H9 (cell line): ENCODE measurements at regions not wholly inside any gene's neighbourhood (a gene's known extent, or its start where the extent isn't known, plus 50 kb on each side); places are given as distances from the start of the nearest gene placed in this dataset.

Source experiments
- DNase-seq: peaks from one replicate; pipeline ENCODE4 v3.0.0-alpha.2; 2017
- H2AFZ ChIP-seq: one replicate; pipeline ENCODE4 v1.6.1; 2013; ENCODE audit warnings: mild to moderate bottlenecking, low read length, control low read depth, moderate library complexity
- H2AK5ac ChIP-seq: 2 replicates; pipeline ENCODE4 v1.6.1; 2013; ENCODE audit warnings: low read length, control low read depth, mixed read lengths; ENCODE audit not compliant: insufficient read length
- H2BK120ac ChIP-seq: one replicate; pipeline ENCODE4 v1.6.1; 2013; ENCODE audit warnings: low read depth, mild to moderate bottlenecking, low read length, control low read depth, inconsistent platforms; ENCODE audit not compliant: poor library complexity, severe bottlenecking
- H2BK12ac ChIP-seq: 2 replicates; pipeline ENCODE4 v1.6.1; 2013; ENCODE audit warnings: low read length, control low read depth, mixed read lengths, low read depth; ENCODE audit not compliant: insufficient read length
- H2BK15ac ChIP-seq: 2 replicates; pipeline ENCODE4 v1.6.1; 2013; ENCODE audit warnings: low read depth, low read length, control low read depth
- H2BK20ac ChIP-seq: one replicate; pipeline ENCODE4 v1.6.1; 2013; ENCODE audit warnings: low read depth, mild to moderate bottlenecking, low read length, control low read depth, inconsistent platforms; ENCODE audit not compliant: poor library complexity, severe bottlenecking
- H2BK5ac ChIP-seq: 2 replicates; pipeline ENCODE4 v1.6.1; 2013; ENCODE audit warnings: low read length, control low read depth, mixed read lengths; ENCODE audit not compliant: insufficient read length
- H3K14ac ChIP-seq: 2 replicates; pipeline ENCODE4 v1.6.1; 2013; ENCODE audit warnings: low read length, control low read depth; ENCODE audit not compliant: insufficient read depth
- H3K18ac ChIP-seq: 2 replicates; pipeline ENCODE4 v1.6.1; 2013; ENCODE audit warnings: low read depth, mild to moderate bottlenecking, mixed read lengths, low read length, control low read depth; ENCODE audit not compliant: insufficient read length
- H3K23ac ChIP-seq: 2 replicates; pipeline ENCODE4 v1.6.1; 2013; ENCODE audit warnings: low read length, control low read depth, mixed read lengths, low read depth; ENCODE audit not compliant: insufficient read length
- H3K23me2 ChIP-seq: 2 replicates; pipeline ENCODE4 v1.6.1; 2013; ENCODE audit warnings: low read depth, mild to moderate bottlenecking, mixed read lengths, low read length, control low read depth; ENCODE audit not compliant: insufficient read length, poor library complexity, severe bottlenecking
- H3K27ac ChIP-seq: 2 replicates; pipeline ENCODE4 v1.5.1; 2013; ENCODE audit warnings: low read length, control low read depth, mixed read lengths, low read depth; ENCODE audit not compliant: insufficient read length
- H3K27me3 ChIP-seq: 2 replicates; pipeline ENCODE4 v1.6.1; 2013; ENCODE audit warnings: low read length, control low read depth, inconsistent platforms; ENCODE audit not compliant: insufficient read depth
- H3K4ac ChIP-seq: 2 replicates; pipeline ENCODE4 v1.6.1; 2013; ENCODE audit warnings: low read depth, mild to moderate bottlenecking, control low read depth, inconsistent platforms, low read length, moderate library complexity
- H3K4me1 ChIP-seq: 2 replicates; pipeline ENCODE4 v1.6.1; 2013; ENCODE audit warnings: low read length, control low read depth, inconsistent platforms; ENCODE audit not compliant: insufficient read depth
- H3K4me2 ChIP-seq: 2 replicates; pipeline ENCODE4 v1.6.1; 2013; ENCODE audit warnings: low read length, control low read depth, mixed read lengths; ENCODE audit not compliant: insufficient read length, insufficient read depth
- H3K56ac ChIP-seq: 2 replicates; pipeline ENCODE4 v1.6.1; 2013; ENCODE audit warnings: low read depth, mild to moderate bottlenecking, mixed read lengths, low read length, control low read depth; ENCODE audit not compliant: insufficient read length
- H3K79me1 ChIP-seq: 2 replicates; pipeline ENCODE4 v1.6.1; 2013; ENCODE audit warnings: low read depth, mild to moderate bottlenecking, moderate library complexity, low read length, control low read depth, inconsistent platforms; ENCODE audit not compliant: insufficient read depth, poor library complexity, severe bottlenecking
- H3K79me2 ChIP-seq: 2 replicates; pipeline ENCODE4 v1.6.1; 2013; ENCODE audit warnings: low read length, control low read depth, inconsistent platforms; ENCODE audit not compliant: insufficient read depth
- H3K9ac ChIP-seq: 2 replicates; pipeline ENCODE4 v1.6.1; 2013; ENCODE audit warnings: low read length, control low read depth, mixed read lengths; ENCODE audit not compliant: insufficient read length; ENCODE audit errors: extremely low read depth
- H3K9me3 ChIP-seq: one replicate; pipeline ENCODE4 v1.6.1; 2013; ENCODE audit warnings: low read depth, low read length, inconsistent platforms; ENCODE audit not compliant: control insufficient read depth
- H3T11ph ChIP-seq: one replicate; pipeline ENCODE4 v1.6.1; 2013; ENCODE audit warnings: mild to moderate bottlenecking, low read length, control low read depth, inconsistent platforms
- H4K20me1 ChIP-seq: one replicate; pipeline ENCODE4 v1.6.1; 2013; ENCODE audit not compliant: control insufficient read depth, insufficient read length, insufficient read depth
- H4K5ac ChIP-seq: 2 replicates; pipeline ENCODE4 v1.6.1; 2013; ENCODE audit warnings: low read depth, mild to moderate bottlenecking, mixed read lengths, low read length, control low read depth; ENCODE audit not compliant: insufficient read length
- H4K8ac ChIP-seq: replicated peaks from 2 replicates; pipeline ENCODE4 v1.6.1; 2013; ENCODE audit warnings: low read length, control low read depth, mixed read lengths, low read depth; ENCODE audit not compliant: insufficient read length
- H4K91ac ChIP-seq: 2 replicates; pipeline ENCODE4 v1.6.1; 2013; ENCODE audit warnings: low read depth, mild to moderate bottlenecking, moderate library complexity, mixed read lengths, low read length, control low read depth; ENCODE audit not compliant: insufficient read length
- H3K27ac Mint-ChIP-seq, 3 experiments: 2 replicates in 2 of 3; 3 replicates in 1 of 3; pipeline ENCODE4 v1.8.0; 2020 to 2021; ENCODE audit warnings: mixed read lengths in 3 of 3, mild to moderate bottlenecking in 1 of 3, moderate library complexity in 1 of 3
- H3K27me3 Mint-ChIP-seq: 2 replicates; pipeline ENCODE4 v1.8.0; 2021; ENCODE audit warnings: low read depth, mild to moderate bottlenecking, moderate library complexity, mixed read lengths
- H3K36me3 Mint-ChIP-seq, 3 experiments: 2 replicates in 2 of 3; 3 replicates in 1 of 3; pipeline ENCODE4 v1.8.0; 2020 to 2021; ENCODE audit warnings: low read depth in 3 of 3, mixed read lengths in 3 of 3; ENCODE audit not compliant: insufficient read depth in 1 of 3
- H3K4me1 Mint-ChIP-seq, 2 experiments: 2 replicates each; pipeline ENCODE4 v1.8.0; 2020; ENCODE audit warnings: mixed read lengths in 2 of 2
- H3K4me3 Mint-ChIP-seq, 2 experiments: 2 replicates in 1 of 2; 3 replicates in 1 of 2; pipeline ENCODE4 v1.8.0; 2020 to 2021; ENCODE audit warnings: mild to moderate bottlenecking in 2 of 2, mixed read lengths in 2 of 2, moderate library complexity in 1 of 2
- H3K9me3 Mint-ChIP-seq, 2 experiments: 2 replicates in 1 of 2; 3 replicates in 1 of 2; pipeline ENCODE4 v1.8.0; 2020; ENCODE audit warnings: mild to moderate bottlenecking in 2 of 2, mixed read lengths in 2 of 2, moderate library complexity in 1 of 2
- CTCF ChIP-seq: fragments of 200-600 bp; sonication (generic); conservative IDR thresholded peaks from 3 replicates; pipeline ENCODE4 v1.8.0; 2021; ENCODE audit warnings: antibody characterized with exemption, mild to moderate bottlenecking
- WGBS: extraction: QIAGEN DNeasy Blood & Tissue Kit; methylation state at CpG from one replicate; pipeline ENCODE4 v1.1.7; 2013; ENCODE audit warnings: missing lambda C conversion rate, low lambda C conversion rate, mixed read lengths; ENCODE audit not compliant: insufficient read length; ENCODE audit errors: extremely low coverage; 5-methylcytosine and 5-hydroxymethylcytosine counted together

GRCh38 chr22:49719046-49719445, 108.6 kb downstream of the BRD1 start:
- H2BK12ac ChIP-seq: no peak overlapping the region
- H3K27me3 ChIP-seq: no peaks in the 10 kb centered on the region
- H3K9ac ChIP-seq: no peak overlapping the region
- no peak overlapping the region for H2AK5ac ChIP-seq
- TF ChIP-seq CTCF: no peak
- no peaks in the 10 kb centered on the region for H3K79me2 ChIP-seq
- peaks cover 0 to 4% (median 0%) of the 10 kb centered on the region in 3 experiments; a peak in 2 of 7 replicates for H3K36me3 Mint-ChIP-seq
- no peak overlapping the region for H3K56ac ChIP-seq
- H3K9me3 Mint-ChIP-seq: peaks cover 0 to 4% of the 10 kb centered on the region in 2 experiments; a peak in 2 of 5 replicates
- H3K23ac ChIP-seq: no peak overlapping the region
- no peak overlapping the region for H2BK15ac ChIP-seq
- no peak overlapping the region for H3K18ac ChIP-seq
- H2BK20ac ChIP-seq: no peak overlapping the region
- no peak overlapping the region for H3K4me2 ChIP-seq
- H3K79me1 ChIP-seq: no peaks in the 10 kb centered on the region
- H3K14ac ChIP-seq: no peak overlapping the region
- no peak overlapping the region for H2AFZ ChIP-seq
- H3K4me1 Mint-ChIP-seq: peaks cover 29 to 39% of the 10 kb centered on the region in 2 experiments
- no peak for DNase-seq
- H3K27ac ChIP-seq: no peak overlapping the region
- H3K27me3 Mint-ChIP-seq: peaks cover 73% of the 10 kb centered on the region
- no peaks in the 10 kb centered on the region for H3K23me2 ChIP-seq
- no peak overlapping the region for H4K8ac ChIP-seq
- H3K27ac Mint-ChIP-seq: no peak overlapping the region
- no peak overlapping the region for H3K4me3 Mint-ChIP-seq
- no peak overlapping the region for H4K91ac ChIP-seq
- no peak overlapping the region for H4K5ac ChIP-seq
- no peak overlapping the region for H2BK5ac ChIP-seq
- no peak overlapping the region for H3K4ac ChIP-seq
- H3K4me1 ChIP-seq: no peaks in the 10 kb centered on the region
- H4K20me1 ChIP-seq: no peaks in the 10 kb centered on the region
- WGBS: no CpG with 5 or more reads among the region's 10 CpGs
- H3T11ph ChIP-seq: no peak overlapping the region
- no peaks in the 10 kb centered on the region for H3K9me3 ChIP-seq
- no peak overlapping the region for H2BK120ac ChIP-seq
